Right hindlimb (tissue), 1 donor: ENCODE measurements at regions not wholly inside any gene's neighbourhood (a gene's known extent, or its start where the extent isn't known, plus 50 kb on each side); places are given as distances from the start of the nearest gene placed in this dataset.
"Not testable (repeated sequence)": the region's sequence is repeated elsewhere in the genome, so short reads cannot be mapped to it uniquely, and the experiment has no call there.

Source experiments
- DNase-seq: peaks from one replicate; pipeline ENCODE4 v3.0.0-alpha.2; 2018

DNA sequence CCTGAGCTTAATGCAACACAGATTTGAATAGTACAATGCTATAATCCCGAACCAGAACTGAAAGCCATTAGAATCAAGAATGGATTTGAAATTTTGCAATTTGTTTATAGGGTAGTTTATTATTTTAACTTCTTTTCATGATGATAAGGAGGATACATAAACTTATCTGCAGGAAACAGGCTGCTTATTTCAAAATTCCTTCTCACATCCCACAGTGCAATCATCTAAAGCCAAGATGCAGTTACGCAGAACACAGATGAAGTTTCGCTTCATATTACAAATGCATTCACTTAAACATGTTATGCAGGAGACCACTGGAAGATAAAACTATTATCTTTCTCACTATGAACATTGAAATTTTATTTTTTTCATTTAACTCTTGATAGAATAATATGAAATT, 1019.6 kb downstream of the PLA2G4A start:
- no peak for DNase-seq

DNA sequence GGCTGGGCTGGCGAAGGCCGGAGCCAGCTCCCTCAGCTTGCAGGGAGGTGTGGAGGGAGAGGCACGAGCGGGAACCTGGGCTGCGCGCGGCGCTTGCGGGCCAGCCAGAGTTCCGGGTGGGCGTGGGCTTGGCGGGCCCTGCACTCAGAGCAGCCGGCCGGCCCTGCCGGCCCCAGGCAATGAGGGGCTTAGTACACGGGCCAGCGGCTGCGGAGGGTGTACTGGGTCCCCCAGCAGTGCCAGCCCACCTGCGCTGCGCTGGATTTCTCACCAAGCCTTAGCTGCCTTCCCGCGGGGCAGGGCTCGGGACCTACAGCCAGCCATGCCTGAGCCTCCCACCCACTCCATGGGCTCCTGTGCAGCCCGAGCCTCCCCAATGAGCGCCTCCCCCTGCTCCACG, 1021.4 kb downstream of the PLA2G4A start:
- not testable (repeated sequence) for DNase-seq

DNA sequence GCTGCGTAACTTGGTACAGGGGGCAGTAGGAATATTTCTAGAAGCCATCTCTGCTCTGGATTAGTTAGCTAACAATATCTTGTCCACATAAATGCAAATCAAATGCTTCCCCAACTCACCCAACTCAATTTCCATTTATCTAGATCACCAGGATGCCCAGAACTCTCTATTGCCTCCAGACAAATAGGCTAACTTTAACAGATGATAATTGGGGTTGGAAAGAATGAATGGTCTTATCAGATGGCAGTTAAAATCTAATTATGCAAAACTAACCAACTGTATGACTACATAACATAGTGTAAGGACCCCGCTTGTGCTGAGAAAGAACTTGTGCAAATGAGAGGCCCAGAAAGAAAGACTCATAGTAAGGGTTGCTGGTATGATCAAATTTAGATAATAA, 1024.8 kb downstream of the PLA2G4A start:
- no peak for DNase-seq

- DNase-seq: no peak
These were observed 1025.7 kb downstream of the PLA2G4A start for GRCh38 chr1:187854457-187854856.

GRCh38 chr1:187862506-187862905, 1033.8 kb downstream of the PLA2G4A start:
- DNase-seq: no peak

- no peak for DNase-seq
These were observed 1041.8 kb downstream of the PLA2G4A start for GRCh38 chr1:187870552-187870951.

- no peak for DNase-seq
These were observed 1042.6 kb downstream of the PLA2G4A start for GRCh38 chr1:187871177-187871845.

DNA sequence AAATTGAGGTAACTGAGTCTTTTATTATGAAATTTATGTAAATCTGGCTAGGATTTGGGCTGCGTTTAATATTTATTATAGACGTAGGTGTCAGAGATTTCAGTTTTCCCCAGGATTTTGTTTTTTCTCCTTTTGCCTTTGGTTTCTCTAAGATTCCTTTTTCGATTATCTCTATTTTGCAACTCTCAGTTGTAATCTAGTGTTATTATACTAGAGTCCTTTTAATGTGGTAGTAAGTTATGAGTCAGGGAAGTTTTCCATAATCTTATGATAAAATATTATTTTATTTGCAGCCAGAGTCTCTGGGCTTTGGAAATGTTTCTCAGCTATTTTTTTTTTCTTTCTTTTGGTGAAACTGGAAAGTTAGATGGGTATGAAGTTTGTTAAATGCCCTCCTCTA, 1043.8 kb downstream of the PLA2G4A start:
- DNase-seq: no peak

GRCh38 chr1:187873126-187873525, 1044.4 kb downstream of the PLA2G4A start:
- no peak for DNase-seq

DNA sequence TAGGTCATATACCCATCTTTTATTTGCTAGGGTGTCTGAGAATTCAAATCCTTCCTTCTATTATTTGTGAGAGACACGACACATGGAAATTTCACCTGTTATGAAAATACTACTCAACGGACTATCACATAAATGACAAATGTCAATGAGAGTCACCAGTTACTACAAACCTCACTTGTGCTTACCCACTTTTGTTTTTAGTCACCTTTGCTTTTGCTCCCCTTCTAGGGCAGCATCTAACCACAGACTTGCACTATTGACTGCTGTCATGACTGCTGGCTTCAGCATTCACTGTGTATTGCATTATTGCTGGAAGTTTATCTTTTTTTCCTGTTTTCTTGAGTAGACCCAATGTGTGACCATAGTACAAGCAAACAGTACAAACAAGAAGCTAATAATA, 1048.0 kb downstream of the PLA2G4A start:
- DNase-seq: no peak

GRCh38 chr1:187877220-187877619, 1048.5 kb downstream of the PLA2G4A start:
- DNase-seq: no peak

DNA sequence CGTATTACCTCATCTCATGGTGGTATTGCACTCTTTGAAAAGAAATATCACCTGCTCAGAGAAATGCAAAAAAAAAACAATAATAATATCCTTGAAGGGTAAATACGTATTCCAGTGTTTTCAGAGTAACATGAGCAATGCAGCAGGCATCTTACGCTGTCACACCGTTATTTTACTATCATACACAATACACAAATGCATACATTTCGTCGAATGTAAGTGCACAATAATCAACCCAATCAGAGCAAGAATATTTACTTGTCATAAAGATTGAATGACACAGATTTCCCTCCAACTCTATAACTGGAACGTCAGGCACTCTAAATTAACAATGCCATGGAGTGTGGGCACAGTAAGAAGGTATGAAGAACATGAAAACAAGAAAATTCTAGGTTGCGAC, 1050.1 kb downstream of the PLA2G4A start:
- DNase-seq: no peak

GRCh38 chr1:187883356-187883755, 1054.6 kb downstream of the PLA2G4A start:
- no peak for DNase-seq

DNA sequence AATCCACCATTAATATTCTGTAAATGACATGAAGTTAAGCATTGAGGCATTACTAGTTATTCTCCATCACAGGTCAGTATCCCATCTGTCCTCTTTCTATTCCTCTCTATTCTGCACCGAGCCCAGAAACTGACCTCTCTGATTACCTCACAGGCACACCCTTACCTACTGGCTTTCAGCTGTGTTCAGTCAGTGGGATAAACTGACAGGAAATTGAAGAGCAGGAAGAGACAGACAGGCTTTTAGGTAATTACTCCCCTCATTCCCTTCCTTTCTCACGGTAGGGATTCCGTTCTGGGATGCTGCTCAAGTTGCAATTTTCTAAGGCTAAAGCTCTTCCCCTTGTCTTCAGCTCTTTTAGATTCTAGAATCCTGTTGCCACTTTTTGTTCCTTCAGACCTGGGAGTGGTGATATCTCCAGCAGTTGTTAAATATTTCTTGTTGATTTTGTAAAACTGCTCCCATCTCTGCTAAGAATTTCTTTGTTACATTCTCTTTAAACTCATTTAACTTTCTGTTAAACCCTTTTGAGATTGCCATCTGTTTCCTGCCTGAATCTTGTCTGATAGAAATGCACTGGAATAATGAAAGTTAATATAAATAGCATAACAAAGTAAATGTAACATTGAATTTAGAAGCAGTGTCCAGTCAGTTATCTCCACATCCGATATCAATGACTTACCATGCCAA, 1063.4 kb downstream of the PLA2G4A start:
- no peak for DNase-seq

- no peak for DNase-seq
These were observed 1063.9 kb downstream of the PLA2G4A start for GRCh38 chr1:187892683-187893039.

- DNase-seq: no peak
These were observed 1064.7 kb downstream of the PLA2G4A start for GRCh38 chr1:187893471-187893870.

DNA sequence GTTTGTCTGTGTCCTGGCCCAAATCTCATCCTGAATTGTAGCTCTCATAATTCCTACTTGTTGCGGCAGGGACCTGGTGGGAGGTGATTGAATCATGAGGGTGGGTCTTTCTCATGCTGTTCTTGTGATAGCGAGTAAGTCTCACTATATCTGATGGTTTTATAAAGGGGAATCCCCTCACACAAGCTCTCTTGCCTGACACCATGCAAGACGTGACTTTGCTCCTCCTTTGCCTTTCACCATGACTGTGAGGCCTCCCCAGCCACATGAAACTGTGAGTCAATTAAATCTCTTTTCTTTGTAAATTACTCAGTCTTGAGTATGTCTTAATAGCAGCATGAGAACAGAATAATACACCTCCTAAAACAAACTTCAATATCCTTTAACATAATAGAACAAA, 1065.6 kb downstream of the PLA2G4A start:
- no peak for DNase-seq

DNA sequence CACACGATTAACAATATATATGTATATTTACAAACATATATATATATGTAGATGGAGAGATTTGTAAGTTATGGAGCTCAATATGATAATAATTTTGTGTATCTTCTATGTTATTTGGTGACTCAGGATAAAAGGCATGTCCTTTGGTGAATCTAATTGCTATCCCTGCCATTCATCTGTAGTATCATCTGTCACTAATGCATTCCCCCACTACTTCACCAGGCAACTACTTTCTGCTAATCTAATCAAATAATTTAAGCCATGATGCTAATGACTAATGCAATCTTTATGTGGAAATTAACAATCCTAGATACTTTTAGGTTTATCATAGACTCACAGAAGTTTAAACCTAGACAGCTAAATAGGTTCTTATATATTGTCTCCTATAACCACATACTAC, 1074.5 kb downstream of the PLA2G4A start:
- DNase-seq: no peak

DNA sequence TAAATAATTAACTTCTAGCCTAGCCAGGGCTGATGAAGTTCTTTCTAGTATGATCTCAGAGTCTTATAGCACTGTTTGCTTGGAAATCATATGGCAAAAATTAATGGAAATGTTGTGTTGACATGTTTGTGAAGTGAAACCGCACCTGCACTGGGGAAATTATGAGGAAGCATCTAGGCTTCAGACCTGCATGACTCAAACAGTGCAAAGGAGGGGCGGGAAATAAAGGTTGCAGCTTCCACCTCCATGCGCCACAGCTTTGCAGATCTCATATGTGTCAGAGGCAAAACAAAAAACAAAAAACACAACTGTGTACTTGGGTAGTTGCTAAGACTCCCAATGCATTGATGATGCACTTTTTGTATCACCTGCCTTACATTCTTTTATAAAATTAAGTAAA, 1080.6 kb downstream of the PLA2G4A start:
- no peak for DNase-seq

DNA sequence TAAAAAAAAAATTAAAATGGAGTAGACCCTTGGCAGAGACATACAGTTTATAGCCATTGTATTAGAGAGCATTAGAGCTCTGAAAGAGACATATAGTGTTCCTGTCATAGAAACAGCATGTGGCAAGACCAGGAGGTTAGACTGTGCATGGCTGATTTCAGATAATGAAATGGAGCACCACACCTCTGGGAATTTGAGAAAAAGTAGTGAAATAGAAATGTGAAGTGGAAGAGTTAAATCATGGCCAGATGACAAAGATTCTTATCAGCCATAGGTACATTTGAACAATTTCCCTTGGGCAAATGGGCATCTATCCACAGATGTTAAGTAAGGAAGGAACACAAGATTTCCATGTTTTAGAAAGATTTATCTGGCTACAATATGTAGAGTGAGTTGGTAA, 1083.1 kb downstream of the PLA2G4A start:
- DNase-seq: no peak

DNA sequence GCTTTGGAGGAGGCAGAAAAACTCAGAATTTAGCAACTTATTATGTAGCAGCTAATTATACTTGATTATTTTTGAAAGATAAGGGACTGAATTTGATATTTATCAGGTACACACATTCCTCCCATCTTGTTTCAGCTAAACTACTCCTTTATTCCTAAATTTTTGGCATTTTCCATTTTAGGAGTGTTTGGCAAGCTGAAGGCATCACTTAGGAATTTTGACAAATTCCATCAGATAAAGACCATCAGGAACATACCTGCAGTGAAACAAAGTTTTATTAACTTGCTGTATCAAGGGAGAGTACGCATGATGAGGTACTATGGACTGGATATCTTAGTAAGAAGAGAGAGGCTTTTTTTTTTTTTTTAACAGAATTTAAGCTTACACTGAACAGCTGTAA, 1092.2 kb downstream of the PLA2G4A start:
- no peak for DNase-seq

DNA sequence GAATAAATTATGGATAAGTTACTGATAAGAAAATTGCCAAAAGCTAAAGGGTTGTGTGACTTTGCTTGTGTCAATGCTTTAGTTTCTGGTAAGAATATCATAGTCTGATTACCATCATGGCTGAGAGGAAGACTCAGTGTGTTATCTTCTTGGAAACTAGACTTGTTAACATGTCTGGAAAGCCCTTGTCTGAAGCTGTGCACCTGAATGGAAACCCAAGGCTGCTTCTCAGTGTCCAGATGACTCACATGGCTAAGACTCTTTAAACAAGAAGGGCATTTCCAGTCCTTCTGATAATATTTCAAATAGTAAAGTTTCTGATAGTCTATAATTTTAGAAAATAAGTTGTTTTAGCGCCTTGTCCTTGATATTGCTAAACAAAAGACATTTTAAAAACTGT, 1092.7 kb downstream of the PLA2G4A start:
- no peak for DNase-seq

- DNase-seq: no peak
These were observed 1093.5 kb downstream of the PLA2G4A start for GRCh38 chr1:187922255-187922654.

- no peak for DNase-seq
These were observed 1095.5 kb downstream of the PLA2G4A start for GRCh38 chr1:187924252-187924651.

DNA sequence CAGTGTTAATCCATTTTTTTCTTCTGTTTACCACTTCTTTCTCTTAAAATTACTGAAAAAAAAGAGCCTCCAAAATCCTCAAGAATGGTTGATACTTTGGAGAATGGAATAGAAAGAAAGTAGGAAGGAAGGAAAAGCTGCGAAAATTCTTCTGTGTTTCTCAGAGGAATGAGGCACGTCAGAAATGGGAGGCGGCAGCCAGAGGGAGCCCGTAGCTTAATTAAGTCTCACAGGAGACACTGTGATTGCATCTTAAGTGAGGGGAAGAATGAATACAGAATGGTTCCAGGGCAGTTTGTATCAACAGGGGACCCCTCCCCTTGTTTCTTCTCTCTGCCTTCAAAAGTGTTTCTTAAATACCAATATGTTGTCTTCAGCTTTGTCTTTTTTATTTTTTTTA, 1099.5 kb downstream of the PLA2G4A start:
- DNase-seq: no peak
